ENCODE measurements at regions not wholly inside any gene's neighbourhood (a gene's known extent, or its start where the extent isn't known, plus 50 kb on each side); places are given as distances from the start of the nearest gene placed in this dataset.

- H3K27ac ChIP-seq: no peak overlapping the region
- H3K36me3 ChIP-seq: no peaks in the 10 kb centered on the region
- intact Hi-C loops (cut with DNase I): no loop called here
- DNase-seq: no peak
- no peak overlapping the region for H3K4me3 ChIP-seq
- H3K27me3 ChIP-seq (ENCODE audit: low read depth): no peaks in the 10 kb centered on the region
- no peaks in the 10 kb centered on the region for H3K9me3 ChIP-seq
- TF ChIP-seq, protein P1, sequence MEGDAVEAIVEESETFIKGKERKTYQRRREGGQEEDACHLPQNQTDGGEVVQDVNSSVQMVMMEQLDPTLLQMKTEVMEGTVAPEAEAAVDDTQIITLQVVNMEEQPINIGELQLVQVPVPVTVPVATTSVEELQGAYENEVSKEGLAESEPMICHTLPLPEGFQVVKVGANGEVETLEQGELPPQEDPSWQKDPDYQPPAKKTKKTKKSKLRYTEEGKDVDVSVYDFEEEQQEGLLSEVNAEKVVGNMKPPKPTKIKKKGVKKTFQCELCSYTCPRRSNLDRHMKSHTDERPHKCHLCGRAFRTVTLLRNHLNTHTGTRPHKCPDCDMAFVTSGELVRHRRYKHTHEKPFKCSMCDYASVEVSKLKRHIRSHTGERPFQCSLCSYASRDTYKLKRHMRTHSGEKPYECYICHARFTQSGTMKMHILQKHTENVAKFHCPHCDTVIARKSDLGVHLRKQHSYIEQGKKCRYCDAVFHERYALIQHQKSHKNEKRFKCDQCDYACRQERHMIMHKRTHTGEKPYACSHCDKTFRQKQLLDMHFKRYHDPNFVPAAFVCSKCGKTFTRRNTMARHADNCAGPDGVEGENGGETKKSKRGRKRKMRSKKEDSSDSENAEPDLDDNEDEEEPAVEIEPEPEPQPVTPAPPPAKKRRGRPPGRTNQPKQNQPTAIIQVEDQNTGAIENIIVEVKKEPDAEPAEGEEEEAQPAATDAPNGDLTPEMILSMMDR (IDR thresholded peaks at IDR 0.05): no peak
- ATAC-seq: no peak
- no peaks in the 10 kb centered on the region for H3K4me1 ChIP-seq
Observed at GRCh38 chr1:87553511-87553910, 224.8 kb downstream of the LMO4 start.

DNA sequence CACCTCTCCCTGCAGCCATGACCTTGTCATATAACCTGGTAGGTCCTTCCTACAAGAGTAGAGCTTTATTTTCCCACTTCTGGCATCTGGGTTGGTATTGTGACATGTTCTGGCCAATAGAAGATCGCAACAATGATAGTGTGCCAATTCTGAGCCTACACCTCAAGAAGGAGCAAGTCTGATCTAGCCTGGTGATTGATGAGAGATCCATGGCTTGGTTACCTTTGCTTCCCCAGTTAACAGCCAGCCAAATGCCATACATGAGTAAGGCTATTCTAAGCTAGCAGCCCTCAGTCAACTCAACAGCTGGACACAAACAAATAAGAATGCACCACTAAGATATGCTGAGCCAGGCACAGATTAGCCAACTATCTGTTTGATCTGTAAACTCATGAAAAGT is 226.7 kb downstream of the LMO4 start:
- Histone ChIP-seq H3K36me3 (no peaks in the 10 kb centered on the region), H3K27ac (no peak overlapping the region), H3K4me1 (no peaks in the 10 kb centered on the region), H3K4me3 (no peak overlapping the region), H3K27me3 (ENCODE audit: low read depth) (no peaks in the 10 kb centered on the region), H3K9me3 (no peaks in the 10 kb centered on the region)
- ATAC-seq (no peak), DNase-seq (no peak)
- intact Hi-C loops (cut with DNase I): no loop called here
- TF ChIP-seq, protein P1 (IDR thresholded peaks at IDR 0.05): no peak

DNA sequence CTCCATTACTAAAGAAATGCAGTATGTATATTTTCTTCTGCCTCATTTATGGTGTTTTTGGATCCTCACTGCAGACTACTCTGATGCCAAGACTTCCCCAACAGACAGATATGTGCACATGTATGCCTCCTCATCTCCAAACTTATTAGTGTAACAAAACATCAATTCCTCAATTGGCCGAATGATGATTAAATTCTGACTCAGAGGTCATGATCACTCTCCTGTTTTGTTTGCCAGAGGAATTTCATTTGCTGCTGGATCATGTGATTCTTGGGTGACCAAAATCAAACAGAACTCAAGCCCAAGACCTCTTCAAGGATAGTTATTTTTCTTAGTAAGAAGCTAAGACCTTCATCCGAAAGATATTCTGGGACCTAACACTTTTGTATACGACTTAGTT is 227.6 kb downstream of the LMO4 start:
- no peaks in the 10 kb centered on the region for H3K4me1 ChIP-seq
- no peaks in the 10 kb centered on the region for H3K36me3 ChIP-seq
- no peaks in the 10 kb centered on the region for H3K9me3 ChIP-seq
- no peaks in the 10 kb centered on the region for H3K27me3 ChIP-seq (ENCODE audit: low read depth)
- H3K4me3 ChIP-seq: no peak overlapping the region
- DNase-seq (no peak), ATAC-seq (no peak)
- intact Hi-C loops (cut with DNase I): no loop called here
- TF ChIP-seq, protein P1 (IDR thresholded peaks at IDR 0.05): no peak
- no peak overlapping the region for H3K27ac ChIP-seq

GRCh38 chr1:87558921-87559320 is 230.2 kb downstream of the LMO4 start:
- Histone ChIP-seq H3K36me3 (no peaks in the 10 kb centered on the region), H3K27me3 (ENCODE audit: low read depth) (no peaks in the 10 kb centered on the region), H3K4me3 (no peak overlapping the region), H3K4me1 (no peaks in the 10 kb centered on the region), H3K9me3 (no peaks in the 10 kb centered on the region), H3K27ac (no peak overlapping the region)
- ATAC-seq: no peak
- DNase-seq: no peak
- TF ChIP-seq, protein P1 (IDR thresholded peaks at IDR 0.05): no peak
- intact Hi-C loops (cut with DNase I): no loop called here

- no peaks in the 10 kb centered on the region for H3K9me3 ChIP-seq
- DNase-seq (no peak), ATAC-seq (no peak)
- H3K4me1 ChIP-seq: no peaks in the 10 kb centered on the region
- H3K27ac ChIP-seq: no peak overlapping the region
- no peaks in the 10 kb centered on the region for H3K36me3 ChIP-seq
- TF ChIP-seq, protein P1 (IDR thresholded peaks at IDR 0.05): no peak
- intact Hi-C loops (cut with DNase I): no loop called here
- H3K27me3 ChIP-seq (ENCODE audit: low read depth): no peaks in the 10 kb centered on the region
- no peak overlapping the region for H3K4me3 ChIP-seq
Observed at GRCh38 chr1:87560137-87560536, 231.5 kb downstream of the LMO4 start.
